ENCODE measurements at regions not wholly inside any gene's neighbourhood (a gene's known extent, or its start where the extent isn't known, plus 50 kb on each side); places are given as distances from the start of the nearest gene placed in this dataset.

GRCh38 chr6:147639279-147639678 is 130.8 kb downstream of the SAMD5 start:
- no peaks in the 10 kb centered on the region for H3K4me1 ChIP-seq (ENCODE audit: control insufficient read depth, insufficient read depth, low read length)
- H3K9me3 Mint-ChIP-seq: peaks cover 5 to 6% of the 10 kb centered on the region in 2 donors
- ATAC-seq: no peak
- no peaks in the 10 kb centered on the region for H3K4me1 Mint-ChIP-seq
- WGBS (ENCODE audit: insufficient coverage): 93% methylated on average over 3 of the region's 3 CpGs
- no peak for TF ChIP-seq CTCF (IDR thresholded peaks at IDR 0.05)
- intact Hi-C loops (cut with micrococcal nuclease): no loop called here
- no peaks in the 10 kb centered on the region for H3K36me3 Mint-ChIP-seq
- H3K36me3 ChIP-seq (ENCODE audit: control insufficient read depth, insufficient read depth, low read length): no peaks in the 10 kb centered on the region
- no peak overlapping the region for H3K4me3 ChIP-seq (ENCODE audit: low read length)
- no peak for DNase-seq
- H3K27me3 ChIP-seq (ENCODE audit: control insufficient read depth, insufficient read depth, low read length): no peaks in the 10 kb centered on the region
- no peaks in the 10 kb centered on the region for H3K9me3 ChIP-seq (ENCODE audit: control insufficient read depth, insufficient read depth, low read length)
- no peak overlapping the region for H3K27ac ChIP-seq (ENCODE audit: low read length)
- H3K27me3 Mint-ChIP-seq (ENCODE audit: low read depth in 2 of 2): no peaks in the 10 kb centered on the region
- no peak overlapping the region for H3K4me3 Mint-ChIP-seq
- no peak overlapping the region for H3K27ac Mint-ChIP-seq

GRCh38 chr6:147640606-147641005 is 132.1 kb downstream of the SAMD5 start:
- Histone ChIP-seq H3K27ac (ENCODE audit: low read length) (no peak overlapping the region), H3K4me3 (ENCODE audit: low read length) (no peak overlapping the region), H3K9me3 (ENCODE audit: control insufficient read depth, insufficient read depth, low read length) (no peaks in the 10 kb centered on the region), H3K4me1 (ENCODE audit: control insufficient read depth, insufficient read depth, low read length) (no peaks in the 10 kb centered on the region), H3K36me3 (ENCODE audit: control insufficient read depth, insufficient read depth, low read length) (no peaks in the 10 kb centered on the region), H3K27me3 (ENCODE audit: control insufficient read depth, insufficient read depth, low read length) (no peaks in the 10 kb centered on the region)
- TF ChIP-seq CTCF (IDR thresholded peaks at IDR 0.05): no peak
- Mint-ChIP-seq H3K27ac (no peak overlapping the region), H3K9me3 (peaks cover 3 to 4% of the 10 kb centered on the region in 2 donors), H3K27me3 (ENCODE audit: low read depth in 2 of 2) (no peaks in the 10 kb centered on the region), H3K36me3 (no peaks in the 10 kb centered on the region), H3K4me1 (no peaks in the 10 kb centered on the region), H3K4me3 (no peak overlapping the region)
- DNase-seq (no peak), ATAC-seq (no peak)
- intact Hi-C loops (cut with micrococcal nuclease): no loop called here
- WGBS (ENCODE audit: insufficient coverage): no CpG with 5 or more reads among the region's 1 CpG

- H3K27me3 ChIP-seq (ENCODE audit: control insufficient read depth, insufficient read depth, low read length): no peaks in the 10 kb centered on the region
- H3K4me3 ChIP-seq (ENCODE audit: low read length): no peak overlapping the region
- no peaks in the 10 kb centered on the region for H3K36me3 ChIP-seq (ENCODE audit: control insufficient read depth, insufficient read depth, low read length)
- no peaks in the 10 kb centered on the region for H3K9me3 ChIP-seq (ENCODE audit: control insufficient read depth, insufficient read depth, low read length)
- Mint-ChIP-seq H3K9me3 (peaks cover 2 to 3% of the 10 kb centered on the region in 2 donors), H3K4me3 (no peak overlapping the region), H3K4me1 (no peaks in the 10 kb centered on the region), H3K27ac (no peak overlapping the region), H3K36me3 (no peaks in the 10 kb centered on the region), H3K27me3 (ENCODE audit: low read depth in 2 of 2) (no peaks in the 10 kb centered on the region)
- TF ChIP-seq CTCF (IDR thresholded peaks at IDR 0.05): no peak
- intact Hi-C loops (cut with micrococcal nuclease): no loop called here
- ATAC-seq: no peak
- no peak overlapping the region for H3K27ac ChIP-seq (ENCODE audit: low read length)
- DNase-seq: no peak
- WGBS (ENCODE audit: insufficient coverage): 60% methylated on average over 3 of the region's 3 CpGs
- H3K4me1 ChIP-seq (ENCODE audit: control insufficient read depth, insufficient read depth, low read length): no peaks in the 10 kb centered on the region
These were observed 133.0 kb downstream of the SAMD5 start for GRCh38 chr6:147641511-147641910.

- Histone ChIP-seq H3K36me3 (ENCODE audit: control insufficient read depth, insufficient read depth, low read length) (no peaks in the 10 kb centered on the region), H3K27me3 (ENCODE audit: control insufficient read depth, insufficient read depth, low read length) (no peaks in the 10 kb centered on the region), H3K4me1 (ENCODE audit: control insufficient read depth, insufficient read depth, low read length) (no peaks in the 10 kb centered on the region), H3K27ac (ENCODE audit: low read length) (no peak overlapping the region), H3K4me3 (ENCODE audit: low read length) (no peak overlapping the region), H3K9me3 (ENCODE audit: control insufficient read depth, insufficient read depth, low read length) (no peaks in the 10 kb centered on the region)
- TF ChIP-seq CTCF (IDR thresholded peaks at IDR 0.05): no peak
- H3K4me3 Mint-ChIP-seq: no peak overlapping the region
- H3K27ac Mint-ChIP-seq: no peak overlapping the region
- intact Hi-C loops (cut with micrococcal nuclease): no loop called here
- peaks cover 6 to 8% of the 10 kb centered on the region in 2 donors for H3K9me3 Mint-ChIP-seq
- WGBS (ENCODE audit: insufficient coverage): 96% methylated on average over 2 of the region's 3 CpGs
- H3K36me3 Mint-ChIP-seq: no peaks in the 10 kb centered on the region
- no peaks in the 10 kb centered on the region for H3K4me1 Mint-ChIP-seq
- H3K27me3 Mint-ChIP-seq (ENCODE audit: low read depth in 2 of 2): no peaks in the 10 kb centered on the region
- DNase-seq (no peak), ATAC-seq (no peak)
These were observed 134.0 kb downstream of the SAMD5 start for GRCh38 chr6:147642458-147642857.
